HEK293 (cell line): ENCODE measurements at regions not wholly inside any gene's neighbourhood (a gene's known extent, or its start where the extent isn't known, plus 50 kb on each side); places are given as distances from the start of the nearest gene placed in this dataset.

Source experiments
- CTCF ChIA-PET: fragments of 350-600 bp; formaldehyde crosslinking; extraction: SDS; loops from one replicate; lab custom pipeline; 2021; ENCODE audit warnings: antibody characterized with exemption; lab: Yijun Ruan, JAX
- POLR2A ChIA-PET: fragments of 300-600 bp; formaldehyde crosslinking; extraction: SDS; loops from one replicate; lab custom pipeline; 2020; ENCODE audit warnings: antibody characterized with exemption, inconsistent platforms; lab: Yijun Ruan, JAX
- H3K27ac ChIP-seq: fragments of 200-500 bp; sonication (Bioruptor generic); 2 replicates; pipeline ENCODE4 v1.5.1; 2014; ENCODE audit warnings: low read depth, low read length, control low read depth, inconsistent platforms; ENCODE audit errors: extremely low read depth
- H3K36me3 ChIP-seq, 2 experiments: fragments of 200-500 bp in 1 of 2; sonication (Bioruptor generic) in 1 of 2; 1 replicate in 1 of 2; 2 replicates in 1 of 2; pipeline ENCODE4 v1.5.1; 2014 to 2017; ENCODE audit warnings: inconsistent platforms in 2 of 2, low read length in 2 of 2; ENCODE audit not compliant: control insufficient read depth in 2 of 2, insufficient read depth in 1 of 2
- H3K4me1 ChIP-seq: fragments of 200-500 bp; sonication (Bioruptor generic); 2 replicates; pipeline ENCODE4 v1.5.1; 2014; ENCODE audit warnings: mild to moderate bottlenecking, low read length, inconsistent platforms; ENCODE audit not compliant: control insufficient read depth, insufficient read depth
- H3K4me3 ChIP-seq: 2 replicates; pipeline ENCODE4 v1.5.1; 2011; ENCODE audit warnings: low read depth, mild to moderate bottlenecking, control low read depth, low read length, moderate library complexity
- H3K9me3 ChIP-seq: fragments of 200-500 bp; sonication (Bioruptor generic); 2 replicates; pipeline ENCODE4 v1.5.1; 2014; ENCODE audit warnings: low read depth, low read length, inconsistent platforms; ENCODE audit not compliant: control insufficient read depth, insufficient read depth
- IKZF3 ChIP-seq: fragments of 450-650 bp; IDR thresholded peaks from 2 replicates; pipeline ENCODE4 v1.5.0; 2018; ENCODE audit warnings: missing biosample characterization, mild to moderate bottlenecking, missing genetic modification characterization, moderate library complexity
- MYNN ChIP-seq: fragments of 450-650 bp; formaldehyde crosslinking; IDR thresholded peaks from 2 replicates; pipeline ENCODE4 v1.5.1; 2016; ENCODE audit warnings: missing biosample characterization, missing genetic modification characterization, borderline replicate concordance
- SALL2 ChIP-seq: fragments of 450-650 bp; formaldehyde crosslinking; IDR thresholded peaks from 2 replicates; pipeline ENCODE4 v1.5.0; 2017; ENCODE audit warnings: missing biosample characterization, mild to moderate bottlenecking, missing genetic modification characterization, borderline replicate concordance
- ZFP3 ChIP-seq: fragments of 450-650 bp; formaldehyde crosslinking; IDR thresholded peaks from 2 replicates; pipeline ENCODE4 v1.5.1; 2016; ENCODE audit warnings: low read depth, missing biosample characterization, missing genetic modification characterization
- ZNF132 ChIP-seq: fragments of 450-650 bp; formaldehyde crosslinking; IDR thresholded peaks from 2 replicates; pipeline ENCODE4 v1.5.1; 2017; ENCODE audit warnings: missing biosample characterization, missing genetic modification characterization, borderline replicate concordance
- ZNF133 ChIP-seq: fragments of 450-650 bp; formaldehyde crosslinking; IDR thresholded peaks from 2 replicates; pipeline ENCODE4 v1.5.1; 2016; ENCODE audit warnings: missing biosample characterization, missing genetic modification characterization
- ZNF157 ChIP-seq: fragments of 450-650 bp; formaldehyde crosslinking; IDR thresholded peaks from 2 replicates; pipeline ENCODE4 v1.5.1; 2016; ENCODE audit warnings: missing biosample characterization, missing genetic modification characterization
- ZNF169 ChIP-seq: fragments of 450-650 bp; formaldehyde crosslinking; IDR thresholded peaks from 2 replicates; pipeline ENCODE4 v1.5.1; 2016; ENCODE audit warnings: missing biosample characterization, missing genetic modification characterization
- ZNF248 ChIP-seq: fragments of 450-650 bp; formaldehyde crosslinking; IDR thresholded peaks from 2 replicates; pipeline ENCODE4 v1.5.1; 2017; ENCODE audit warnings: missing biosample characterization, missing genetic modification characterization
- ZNF266 ChIP-seq: fragments of 450-650 bp; formaldehyde crosslinking; IDR thresholded peaks from 2 replicates; pipeline ENCODE4 v1.5.1; 2016; ENCODE audit warnings: missing biosample characterization, missing genetic modification characterization, low read depth
- ZNF501 ChIP-seq: fragments of 450-650 bp; formaldehyde crosslinking; IDR thresholded peaks from 2 replicates; pipeline ENCODE4 v1.5.1; 2016; ENCODE audit warnings: missing biosample characterization, missing genetic modification characterization
- ZNF544 ChIP-seq: fragments of 450-650 bp; formaldehyde crosslinking; IDR thresholded peaks from 2 replicates; pipeline ENCODE4 v1.5.0; 2017; ENCODE audit warnings: missing biosample characterization, missing genetic modification characterization
- ZNF701 ChIP-seq: fragments of 450-650 bp; formaldehyde crosslinking; IDR thresholded peaks from 2 replicates; pipeline ENCODE4 v1.5.1; 2016; ENCODE audit warnings: missing biosample characterization, missing genetic modification characterization
- TF ChIP-seq, protein P1 (sequence below): fragments of 450-650 bp; formaldehyde crosslinking; conservative IDR thresholded peaks from 2 replicates; pipeline ENCODE4 v1.5.1; 2016; ENCODE audit warnings: low read depth, missing biosample characterization, missing genetic modification characterization
- TF ChIP-seq, protein P2 (sequence below): fragments of 450-650 bp; formaldehyde crosslinking; IDR thresholded peaks from 2 replicates; pipeline ENCODE4 v1.5.1; 2016; ENCODE audit warnings: missing biosample characterization, missing genetic modification characterization
- TF ChIP-seq, protein P3 (sequence below): fragments of 450-650 bp; formaldehyde crosslinking; IDR thresholded peaks from 2 replicates; pipeline ENCODE4 v1.5.1; 2016; ENCODE audit warnings: missing biosample characterization, missing genetic modification characterization
- TF ChIP-seq, protein P4 (sequence below): fragments of 450-650 bp; formaldehyde crosslinking; IDR thresholded peaks from 2 replicates; pipeline ENCODE4 v1.5.1; 2016; ENCODE audit warnings: missing biosample characterization, missing genetic modification characterization
- TF ChIP-seq, protein P5 (sequence below): fragments of 450-650 bp; formaldehyde crosslinking; IDR thresholded peaks from 2 replicates; pipeline ENCODE4 v1.5.1; 2017; ENCODE audit warnings: missing biosample characterization, missing genetic modification characterization
- TF ChIP-seq, protein P6 (sequence below): fragments of 450-650 bp; formaldehyde crosslinking; IDR thresholded peaks from 2 replicates; pipeline ENCODE4 v1.5.1; 2017; ENCODE audit warnings: missing biosample characterization, missing genetic modification characterization

DNA sequence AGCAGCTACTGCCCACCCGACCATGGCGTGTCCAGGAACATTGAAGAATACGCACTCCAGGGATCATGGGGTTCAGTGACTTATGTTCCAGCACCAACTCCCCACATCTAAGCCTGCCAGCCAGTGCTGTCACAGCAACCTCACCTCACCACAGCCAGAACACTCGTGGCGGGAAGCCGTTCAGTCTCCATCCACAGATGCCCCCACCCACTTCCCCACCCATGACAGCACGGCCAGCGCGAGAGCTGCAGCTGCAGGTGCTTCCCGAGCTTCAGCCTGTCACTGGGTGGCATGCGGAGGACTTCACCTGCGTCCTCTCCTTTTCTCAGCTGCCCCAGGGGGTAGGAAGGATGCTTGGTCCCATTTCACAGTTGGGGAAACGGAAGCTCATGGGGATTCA is 50.3 kb downstream of the RBFOX3 start:
- CTCF ChIA-PET = interaction anchor here (2.4 kb wide), 1 partner anchor 52 kb away, joined by 6 read pairs; no protein-coding TSS in a partner anchor
- POLR2A ChIA-PET = interaction anchor here (0.7 kb wide), 1 partner anchor 33 kb away, joined by 3 read pairs; no protein-coding TSS in a partner anchor
- no peaks in the 10 kb centered on the region; a peak in 1 of 3 replicates for H3K36me3 ChIP-seq
- no peak for TF ChIP-seq ZNF501 (tag by site-specific recombination)
- TF ChIP-seq ZNF132 = no peak
- no peak for TF ChIP-seq MYNN
- TF ChIP-seq ZNF701 (tag by site-specific recombination) = no peak
- TF ChIP-seq ZNF169 (tag by site-specific recombination) = no peak
- TF ChIP-seq, protein P1, sequence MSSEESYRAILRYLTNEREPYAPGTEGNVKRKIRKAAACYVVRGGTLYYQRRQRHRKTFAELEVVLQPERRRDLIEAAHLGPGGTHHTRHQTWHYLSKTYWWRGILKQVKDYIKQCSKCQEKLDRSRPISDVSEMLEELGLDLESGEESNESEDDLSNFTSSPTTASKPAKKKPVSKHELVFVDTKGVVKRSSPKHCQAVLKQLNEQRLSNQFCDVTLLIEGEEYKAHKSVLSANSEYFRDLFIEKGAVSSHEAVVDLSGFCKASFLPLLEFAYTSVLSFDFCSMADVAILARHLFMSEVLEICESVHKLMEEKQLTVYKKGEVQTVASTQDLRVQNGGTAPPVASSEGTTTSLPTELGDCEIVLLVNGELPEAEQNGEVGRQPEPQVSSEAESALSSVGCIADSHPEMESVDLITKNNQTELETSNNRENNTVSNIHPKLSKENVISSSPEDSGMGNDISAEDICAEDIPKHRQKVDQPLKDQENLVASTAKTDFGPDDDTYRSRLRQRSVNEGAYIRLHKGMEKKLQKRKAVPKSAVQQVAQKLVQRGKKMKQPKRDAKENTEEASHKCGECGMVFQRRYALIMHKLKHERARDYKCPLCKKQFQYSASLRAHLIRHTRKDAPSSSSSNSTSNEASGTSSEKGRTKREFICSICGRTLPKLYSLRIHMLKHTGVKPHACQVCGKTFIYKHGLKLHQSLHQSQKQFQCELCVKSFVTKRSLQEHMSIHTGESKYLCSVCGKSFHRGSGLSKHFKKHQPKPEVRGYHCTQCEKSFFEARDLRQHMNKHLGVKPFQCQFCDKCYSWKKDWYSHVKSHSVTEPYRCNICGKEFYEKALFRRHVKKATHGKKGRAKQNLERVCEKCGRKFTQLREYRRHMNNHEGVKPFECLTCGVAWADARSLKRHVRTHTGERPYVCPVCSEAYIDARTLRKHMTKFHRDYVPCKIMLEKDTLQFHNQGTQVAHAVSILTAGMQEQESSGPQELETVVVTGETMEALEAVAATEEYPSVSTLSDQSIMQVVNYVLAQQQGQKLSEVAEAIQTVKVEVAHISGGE = no peak
- no peak for TF ChIP-seq SALL2 (tag by site-specific recombination)
- no peak for TF ChIP-seq ZNF133 (tag by site-specific recombination)
- TF ChIP-seq, protein P2, sequence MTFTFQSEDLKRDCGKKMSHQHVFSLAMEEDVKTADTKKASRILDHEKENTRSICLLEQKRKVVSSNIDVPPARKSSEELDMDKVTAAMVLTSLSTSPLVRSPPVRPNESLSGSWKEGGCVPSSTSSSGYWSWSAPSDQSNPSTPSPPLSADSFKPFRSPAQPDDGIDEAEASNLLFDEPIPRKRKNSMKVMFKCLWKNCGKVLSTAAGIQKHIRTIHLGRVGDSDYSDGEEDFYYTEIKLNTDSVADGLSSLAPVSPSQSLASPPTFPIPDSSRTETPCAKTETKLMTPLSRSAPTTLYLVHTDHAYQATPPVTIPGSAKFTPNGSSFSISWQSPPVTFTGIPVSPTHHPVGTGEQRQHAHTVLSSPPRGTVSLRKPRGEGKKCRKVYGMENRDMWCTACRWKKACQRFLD = no peak
- TF ChIP-seq IKZF3 (tag by site-specific recombination) = no peak
- no peak for TF ChIP-seq ZNF266 (tag by site-specific recombination)
- TF ChIP-seq, protein P3, sequence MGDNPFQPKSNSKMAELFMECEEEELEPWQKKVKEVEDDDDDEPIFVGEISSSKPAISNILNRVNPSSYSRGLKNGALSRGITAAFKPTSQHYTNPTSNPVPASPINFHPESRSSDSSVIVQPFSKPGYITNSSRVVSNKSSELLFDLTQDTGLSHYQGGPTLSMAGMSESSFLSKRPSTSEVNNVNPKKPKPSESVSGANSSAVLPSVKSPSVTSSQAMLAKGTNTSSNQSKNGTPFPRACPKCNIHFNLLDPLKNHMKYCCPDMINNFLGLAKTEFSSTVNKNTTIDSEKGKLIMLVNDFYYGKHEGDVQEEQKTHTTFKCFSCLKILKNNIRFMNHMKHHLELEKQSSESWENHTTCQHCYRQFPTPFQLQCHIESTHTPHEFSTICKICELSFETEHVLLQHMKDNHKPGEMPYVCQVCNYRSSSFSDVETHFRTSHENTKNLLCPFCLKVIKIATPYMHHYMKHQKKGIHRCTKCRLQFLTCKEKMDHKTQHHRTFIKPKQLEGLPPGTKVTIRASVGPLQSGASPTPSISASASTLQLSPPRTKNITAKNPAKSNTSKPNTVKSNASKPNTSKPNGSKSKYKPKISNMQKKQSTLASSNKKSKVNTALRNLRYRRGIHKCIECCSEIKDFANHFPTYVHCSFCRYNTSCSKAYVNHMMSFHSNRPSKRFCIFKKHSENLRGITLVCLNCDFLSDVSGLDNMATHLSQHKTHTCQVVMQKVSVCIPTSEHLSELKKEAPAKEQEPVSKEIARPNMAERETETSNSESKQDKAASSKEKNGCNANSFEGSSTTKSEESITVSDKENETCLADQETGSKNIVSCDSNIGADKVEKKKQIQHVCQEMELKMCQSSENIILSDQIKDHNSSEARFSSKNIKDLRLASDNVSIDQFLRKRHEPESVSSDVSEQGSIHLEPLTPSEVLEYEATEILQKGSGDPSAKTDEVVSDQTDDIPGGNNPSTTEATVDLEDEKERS = no peak
- TF ChIP-seq ZNF248 (tag by site-specific recombination) = no peak
- TF ChIP-seq, protein P4, sequence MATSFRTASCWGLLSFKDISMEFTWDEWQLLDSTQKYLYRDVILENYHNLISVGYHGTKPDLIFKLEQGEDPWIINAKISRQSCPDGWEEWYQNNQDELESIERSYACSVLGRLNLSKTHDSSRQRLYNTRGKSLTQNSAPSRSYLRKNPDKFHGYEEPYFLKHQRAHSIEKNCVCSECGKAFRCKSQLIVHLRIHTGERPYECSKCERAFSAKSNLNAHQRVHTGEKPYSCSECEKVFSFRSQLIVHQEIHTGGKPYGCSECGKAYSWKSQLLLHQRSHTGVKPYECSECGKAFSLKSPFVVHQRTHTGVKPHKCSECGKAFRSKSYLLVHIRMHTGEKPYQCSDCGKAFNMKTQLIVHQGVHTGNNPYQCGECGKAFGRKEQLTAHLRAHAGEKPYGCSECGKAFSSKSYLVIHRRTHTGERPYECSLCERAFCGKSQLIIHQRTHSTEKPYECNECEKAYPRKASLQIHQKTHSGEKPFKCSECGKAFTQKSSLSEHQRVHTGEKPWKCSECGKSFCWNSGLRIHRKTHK (tag by site-specific recombination) = no peak
- TF ChIP-seq ZNF157 (tag by site-specific recombination) = no peak
- TF ChIP-seq, protein P5, sequence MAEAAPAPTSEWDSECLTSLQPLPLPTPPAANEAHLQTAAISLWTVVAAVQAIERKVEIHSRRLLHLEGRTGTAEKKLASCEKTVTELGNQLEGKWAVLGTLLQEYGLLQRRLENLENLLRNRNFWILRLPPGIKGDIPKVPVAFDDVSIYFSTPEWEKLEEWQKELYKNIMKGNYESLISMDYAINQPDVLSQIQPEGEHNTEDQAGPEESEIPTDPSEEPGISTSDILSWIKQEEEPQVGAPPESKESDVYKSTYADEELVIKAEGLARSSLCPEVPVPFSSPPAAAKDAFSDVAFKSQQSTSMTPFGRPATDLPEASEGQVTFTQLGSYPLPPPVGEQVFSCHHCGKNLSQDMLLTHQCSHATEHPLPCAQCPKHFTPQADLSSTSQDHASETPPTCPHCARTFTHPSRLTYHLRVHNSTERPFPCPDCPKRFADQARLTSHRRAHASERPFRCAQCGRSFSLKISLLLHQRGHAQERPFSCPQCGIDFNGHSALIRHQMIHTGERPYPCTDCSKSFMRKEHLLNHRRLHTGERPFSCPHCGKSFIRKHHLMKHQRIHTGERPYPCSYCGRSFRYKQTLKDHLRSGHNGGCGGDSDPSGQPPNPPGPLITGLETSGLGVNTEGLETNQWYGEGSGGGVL (tag by site-specific recombination) = no peak
- TF ChIP-seq ZNF544 (tag by site-specific recombination) = no peak
- TF ChIP-seq, protein P6, sequence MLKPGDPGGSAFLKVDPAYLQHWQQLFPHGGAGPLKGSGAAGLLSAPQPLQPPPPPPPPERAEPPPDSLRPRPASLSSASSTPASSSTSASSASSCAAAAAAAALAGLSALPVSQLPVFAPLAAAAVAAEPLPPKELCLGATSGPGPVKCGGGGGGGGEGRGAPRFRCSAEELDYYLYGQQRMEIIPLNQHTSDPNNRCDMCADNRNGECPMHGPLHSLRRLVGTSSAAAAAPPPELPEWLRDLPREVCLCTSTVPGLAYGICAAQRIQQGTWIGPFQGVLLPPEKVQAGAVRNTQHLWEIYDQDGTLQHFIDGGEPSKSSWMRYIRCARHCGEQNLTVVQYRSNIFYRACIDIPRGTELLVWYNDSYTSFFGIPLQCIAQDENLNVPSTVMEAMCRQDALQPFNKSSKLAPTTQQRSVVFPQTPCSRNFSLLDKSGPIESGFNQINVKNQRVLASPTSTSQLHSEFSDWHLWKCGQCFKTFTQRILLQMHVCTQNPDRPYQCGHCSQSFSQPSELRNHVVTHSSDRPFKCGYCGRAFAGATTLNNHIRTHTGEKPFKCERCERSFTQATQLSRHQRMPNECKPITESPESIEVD (tag by site-specific recombination) = no peak
- no peak for TF ChIP-seq ZFP3
- TF ChIP-seq, all 188 proteins: peak for 0
- Histone ChIP-seq H3K4me3 (no peak overlapping the region), H3K4me1 (no peaks in the 10 kb centered on the region), H3K27ac (no peak overlapping the region), H3K9me3 (no peaks in the 10 kb centered on the region)
